Astrocyte (in vitro differentiated cells and primary cell): ENCODE measurements at regions not wholly inside any gene's neighbourhood (a gene's known extent, or its start where the extent isn't known, plus 50 kb on each side); places are given as distances from the start of the nearest gene placed in this dataset.

Experiments used
- EZH2 ChIP-seq: IDR thresholded peaks from 2 replicates; pipeline ENCODE4 v1.6.1; 2012; ENCODE audit warnings: mild to moderate bottlenecking, low read length, inconsistent platforms; ENCODE audit not compliant: insufficient read depth
- TF ChIP-seq, protein P1 (sequence below): IDR thresholded peaks from 2 replicates; pipeline ENCODE4 v1.5.1; 2011; ENCODE audit warnings: low read depth, mild to moderate bottlenecking, inconsistent platforms, low read length, moderate library complexity; ENCODE audit not compliant: insufficient read depth

GRCh38 chr4:112865443-112865842 lies 184.0 kb upstream of the ANK2 start:
- TF ChIP-seq, protein P1, sequence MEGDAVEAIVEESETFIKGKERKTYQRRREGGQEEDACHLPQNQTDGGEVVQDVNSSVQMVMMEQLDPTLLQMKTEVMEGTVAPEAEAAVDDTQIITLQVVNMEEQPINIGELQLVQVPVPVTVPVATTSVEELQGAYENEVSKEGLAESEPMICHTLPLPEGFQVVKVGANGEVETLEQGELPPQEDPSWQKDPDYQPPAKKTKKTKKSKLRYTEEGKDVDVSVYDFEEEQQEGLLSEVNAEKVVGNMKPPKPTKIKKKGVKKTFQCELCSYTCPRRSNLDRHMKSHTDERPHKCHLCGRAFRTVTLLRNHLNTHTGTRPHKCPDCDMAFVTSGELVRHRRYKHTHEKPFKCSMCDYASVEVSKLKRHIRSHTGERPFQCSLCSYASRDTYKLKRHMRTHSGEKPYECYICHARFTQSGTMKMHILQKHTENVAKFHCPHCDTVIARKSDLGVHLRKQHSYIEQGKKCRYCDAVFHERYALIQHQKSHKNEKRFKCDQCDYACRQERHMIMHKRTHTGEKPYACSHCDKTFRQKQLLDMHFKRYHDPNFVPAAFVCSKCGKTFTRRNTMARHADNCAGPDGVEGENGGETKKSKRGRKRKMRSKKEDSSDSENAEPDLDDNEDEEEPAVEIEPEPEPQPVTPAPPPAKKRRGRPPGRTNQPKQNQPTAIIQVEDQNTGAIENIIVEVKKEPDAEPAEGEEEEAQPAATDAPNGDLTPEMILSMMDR: no peak
- TF ChIP-seq EZH2: no peak
